22Rv1 (cell line): ENCODE measurements at regions not wholly inside any gene's neighbourhood (a gene's known extent, or its start where the extent isn't known, plus 50 kb on each side); places are given as distances from the start of the nearest gene placed in this dataset.

Source experiments
- ZFX ChIP-seq: fragments of 450-650 bp; IDR thresholded peaks from 2 replicates; pipeline ENCODE4 v1.6.1; 2017; ENCODE audit warnings: antibody characterized with exemption, borderline replicate concordance
- TF ChIP-seq, protein P1 (sequence below): fragments of 450-650 bp; IDR thresholded peaks from 2 replicates; pipeline ENCODE4 v1.5.1; 2017; ENCODE audit warnings: mild to moderate bottlenecking

DNA sequence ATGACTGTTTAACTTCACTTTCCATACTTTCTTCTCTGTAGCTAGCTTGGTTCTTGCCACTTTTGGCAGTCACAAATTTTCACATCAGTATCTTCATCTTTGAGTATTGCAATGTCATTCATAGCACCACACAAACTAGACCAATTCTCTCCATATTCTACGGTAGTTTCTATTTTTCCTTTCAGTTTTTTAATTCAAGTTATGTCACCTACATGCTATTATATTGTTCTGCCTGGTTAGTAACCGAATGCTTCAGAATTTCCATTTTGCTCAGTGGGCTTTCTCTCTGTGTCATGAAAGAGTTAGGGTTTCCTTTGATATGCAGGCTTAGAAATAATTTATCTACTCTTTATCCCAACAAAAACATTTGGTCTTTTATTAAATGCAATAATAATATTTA, 896.5 kb downstream of the GATA3 start:
- TF ChIP-seq, protein P1, sequence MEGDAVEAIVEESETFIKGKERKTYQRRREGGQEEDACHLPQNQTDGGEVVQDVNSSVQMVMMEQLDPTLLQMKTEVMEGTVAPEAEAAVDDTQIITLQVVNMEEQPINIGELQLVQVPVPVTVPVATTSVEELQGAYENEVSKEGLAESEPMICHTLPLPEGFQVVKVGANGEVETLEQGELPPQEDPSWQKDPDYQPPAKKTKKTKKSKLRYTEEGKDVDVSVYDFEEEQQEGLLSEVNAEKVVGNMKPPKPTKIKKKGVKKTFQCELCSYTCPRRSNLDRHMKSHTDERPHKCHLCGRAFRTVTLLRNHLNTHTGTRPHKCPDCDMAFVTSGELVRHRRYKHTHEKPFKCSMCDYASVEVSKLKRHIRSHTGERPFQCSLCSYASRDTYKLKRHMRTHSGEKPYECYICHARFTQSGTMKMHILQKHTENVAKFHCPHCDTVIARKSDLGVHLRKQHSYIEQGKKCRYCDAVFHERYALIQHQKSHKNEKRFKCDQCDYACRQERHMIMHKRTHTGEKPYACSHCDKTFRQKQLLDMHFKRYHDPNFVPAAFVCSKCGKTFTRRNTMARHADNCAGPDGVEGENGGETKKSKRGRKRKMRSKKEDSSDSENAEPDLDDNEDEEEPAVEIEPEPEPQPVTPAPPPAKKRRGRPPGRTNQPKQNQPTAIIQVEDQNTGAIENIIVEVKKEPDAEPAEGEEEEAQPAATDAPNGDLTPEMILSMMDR: no peak
- TF ChIP-seq ZFX: no peak
